SK-N-SH (cell line): ENCODE measurements at regions not wholly inside any gene's neighbourhood (a gene's known extent, or its start where the extent isn't known, plus 50 kb on each side); places are given as distances from the start of the nearest gene placed in this dataset.

Experiments used
- CTCF ChIA-PET: fragments of 300-600, 350-600 bp; formaldehyde crosslinking; extraction: SDS; loops from one replicate; lab custom pipeline; 2021; lab: Yijun Ruan, JAX
- POLR2A ChIA-PET: fragments of 350-600 bp; sonication (Branson Sonifier 250); formaldehyde crosslinking; extraction: SDS; loops from one replicate; lab custom pipeline; 2020; ENCODE audit warnings: antibody characterized with exemption, inconsistent platforms; lab: Yijun Ruan, JAX
- DNase-seq: peaks from one replicate; pipeline ENCODE4 v3.0.0; 2012
- H2AFZ ChIP-seq: fragments of 200-600 bp; sonication (generic); 2 replicates; pipeline ENCODE4 v1.8.1; 2016; ENCODE audit warnings: antibody characterized with exemption, mild to moderate bottlenecking, low read depth
- H3F3A ChIP-seq: fragments of 200-600 bp; sonication (generic); replicated peaks from 2 replicates; pipeline ENCODE3; 2016; ENCODE audit warnings: antibody characterized with exemption, mild to moderate bottlenecking; ENCODE audit not compliant: insufficient read depth
- H3K27ac ChIP-seq, 2 experiments: fragments of 200-500 bp in 1 of 2; fragments of 200-600 bp in 1 of 2; sonication (Bioruptor generic) in 1 of 2; sonication (generic), shearing (Covaris generic) in 1 of 2; 2 replicates each; pipeline versions ENCODE4 v1.5.1 to v1.6.1; 2014 to 2016; ENCODE audit warnings: low read depth in 2 of 2, inconsistent platforms in 1 of 2, low read length in 1 of 2, mild to moderate bottlenecking in 1 of 2, mixed read lengths in 1 of 2
- H3K27me3 ChIP-seq: fragments of 200-600 bp; sonication (generic), shearing (Covaris generic); 2 replicates; pipeline ENCODE4 v1.6.1; 2016; ENCODE audit warnings: mixed run types; ENCODE audit not compliant: insufficient read depth
- H3K36me3 ChIP-seq, 2 experiments: fragments of 200-500 bp in 1 of 2; fragments of 200-600 bp in 1 of 2; sonication (Bioruptor generic) in 1 of 2; sonication (generic) in 1 of 2; replicated peaks in 1 of 2; 2 replicates each; pipeline versions ENCODE3 to v1.5.1; 2014 to 2016; ENCODE audit warnings: low read length in 1 of 2, mild to moderate bottlenecking in 1 of 2; ENCODE audit not compliant: insufficient read depth in 2 of 2, control insufficient read depth in 1 of 2
- H3K4me1 ChIP-seq, 2 experiments: fragments of 200-500 bp in 1 of 2; fragments of 200-600 bp in 1 of 2; sonication (Bioruptor generic) in 1 of 2; sonication (generic), shearing (Covaris generic) in 1 of 2; 2 replicates each; pipeline versions ENCODE4 v1.5.1 to v1.6.1; 2014 to 2016; ENCODE audit warnings: low read depth in 1 of 2, low read length in 1 of 2, mixed run types in 1 of 2; ENCODE audit not compliant: insufficient read depth in 2 of 2, control insufficient read depth in 1 of 2
- H3K4me2 ChIP-seq: fragments of 200-600 bp; sonication (generic), shearing (Covaris generic); 2 replicates; pipeline ENCODE4 v1.6.1; 2017; ENCODE audit warnings: mixed run types
- H3K4me3 ChIP-seq, 2 experiments: fragments of 200-500 bp in 1 of 2; fragments of 200-600 bp in 1 of 2; sonication (Bioruptor generic) in 1 of 2; sonication (generic), shearing (Covaris generic) in 1 of 2; 2 replicates each; pipeline versions ENCODE4 v1.5.1 to v1.8.1; 2014 to 2016; ENCODE audit warnings: low read depth in 2 of 2, inconsistent platforms in 1 of 2, low read length in 1 of 2, mild to moderate bottlenecking in 1 of 2, mixed read lengths in 1 of 2, moderate library complexity in 1 of 2
- H3K79me2 ChIP-seq: fragments of 200-600 bp; sonication (generic); 2 replicates; pipeline ENCODE4 v1.8.1; 2017; ENCODE audit warnings: mild to moderate bottlenecking; ENCODE audit not compliant: insufficient read depth
- H3K9ac ChIP-seq: fragments of 200-600 bp; sonication (generic); 2 replicates; pipeline ENCODE4 v1.6.1; 2017; ENCODE audit warnings: mixed run types
- H3K9me2 ChIP-seq: fragments of 200-600 bp; sonication (generic); 2 replicates; pipeline ENCODE4 v1.6.1; 2017; ENCODE audit warnings: mixed run types
- H3K9me3 ChIP-seq: fragments of 200-600 bp; sonication (generic); 2 replicates; pipeline ENCODE4 v1.6.1; 2017; ENCODE audit warnings: mixed run types, mild to moderate bottlenecking, moderate library complexity
- H4K20me1 ChIP-seq: fragments of 200-600 bp; sonication (generic); 2 replicates; pipeline ENCODE4 v1.6.1; 2017; ENCODE audit warnings: mild to moderate bottlenecking, mixed run types; ENCODE audit not compliant: insufficient read depth
- ELF1 ChIP-seq: IDR thresholded peaks from 2 replicates; pipeline ENCODE4 v1.4.0; 2012
- EP300 ChIP-seq, 2 experiments: IDR thresholded peaks; 2 replicates each; pipeline versions ENCODE4 v1.4.0 to v1.6.1; 2012; ENCODE audit warnings: borderline replicate concordance in 1 of 2, low read depth in 1 of 2, low read length in 1 of 2
- EZH2phosphoT487 ChIP-seq: fragments of 200-600 bp; sonication (generic); IDR thresholded peaks from 2 replicates; pipeline ENCODE4 v1.6.1; 2017; ENCODE audit warnings: low read depth, mixed run types, mild to moderate bottlenecking, antibody characterized with exemption, moderate library complexity, borderline replicate concordance
- FOXJ3 ChIP-seq: sonication (generic); formaldehyde crosslinking; IDR thresholded peaks from 2 replicates; pipeline ENCODE4 v1.5.1; 2020; ENCODE audit warnings: mild to moderate bottlenecking, missing genetic modification reagents
- MEF2A ChIP-seq: IDR thresholded peaks from 2 replicates; pipeline ENCODE4 v1.4.0; 2012; ENCODE audit warnings: low read depth, borderline replicate concordance
- RAD21 ChIP-seq: IDR thresholded peaks from 2 replicates; pipeline ENCODE4 v1.6.1; 2012; ENCODE audit warnings: mild to moderate bottlenecking, low read length
- RXRA ChIP-seq: IDR thresholded peaks from 2 replicates; pipeline ENCODE4 v1.4.0; 2012; ENCODE audit warnings: low read depth, mild to moderate bottlenecking, borderline replicate concordance
- SIN3A ChIP-seq: IDR thresholded peaks from 2 replicates; pipeline ENCODE4 v1.6.1; 2012; ENCODE audit warnings: low read depth, mild to moderate bottlenecking, low read length, moderate library complexity, borderline replicate concordance
- TAF1 ChIP-seq: IDR thresholded peaks from 2 replicates; pipeline ENCODE4 v1.6.1; 2012; ENCODE audit warnings: low read depth, mild to moderate bottlenecking, low read length, moderate library complexity, borderline replicate concordance
- TEAD4 ChIP-seq: IDR thresholded peaks from 2 replicates; pipeline ENCODE4 v1.4.0; 2012; ENCODE audit warnings: mild to moderate bottlenecking, borderline replicate concordance; ENCODE audit not compliant: insufficient read depth
- WGBS: methylation state at CpG from one replicate; pipeline ENCODE4 v1.1.6; 2017; ENCODE audit warnings: low lambda C conversion rate; 5-methylcytosine and 5-hydroxymethylcytosine counted together
- TF ChIP-seq, protein P1 (sequence below): IDR thresholded peaks from 2 replicates; pipeline ENCODE4 v1.4.0; 2012; ENCODE audit warnings: low read depth, borderline replicate concordance
- TF ChIP-seq, protein P2 (sequence below): fragments of 150-350 bp; IDR thresholded peaks from 2 replicates; pipeline ENCODE4 v1.6.1; 2017; ENCODE audit warnings: antibody characterized with exemption, low read length, low read depth, borderline replicate concordance
- TF ChIP-seq, protein P3 (sequence below): fragments of 200-600 bp; sonication (generic); IDR thresholded peaks from 2 replicates; pipeline ENCODE4 v1.6.1; 2017; ENCODE audit warnings: antibody characterized with exemption, mild to moderate bottlenecking, moderate library complexity
- TF ChIP-seq, protein P4 (sequence below): IDR thresholded peaks from 2 replicates; pipeline ENCODE4 v1.4.0; 2012; ENCODE audit warnings: low read depth

DNA sequence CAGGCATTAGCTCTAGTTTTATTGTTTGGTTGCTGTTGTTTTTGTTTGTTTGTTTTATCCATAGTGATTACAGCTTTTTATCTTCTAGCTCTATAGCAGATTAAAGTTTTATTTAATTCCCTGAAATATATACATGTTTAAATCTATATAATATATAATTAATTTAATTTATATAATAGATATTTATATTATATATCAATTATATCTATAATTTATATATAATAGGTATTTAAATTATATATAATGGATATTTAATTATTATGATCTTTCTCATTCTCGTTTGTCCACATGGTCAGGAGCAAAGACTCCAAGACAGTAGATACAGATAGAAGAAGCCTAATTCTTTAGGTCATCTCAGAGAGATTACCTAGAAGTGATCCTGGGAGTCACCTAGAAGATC, 238.8 kb upstream of the GPR149 start:
- 8% methylated on average over 1 of the region's 1 CpG for WGBS
- Histone ChIP-seq H3K36me3 (no peaks in the 10 kb centered on the region), H2AFZ (no peak overlapping the region), H3K4me1 (no peaks in the 10 kb centered on the region), H3K9me2 (no peaks in the 10 kb centered on the region; the same call in 1 of the 2 replicates), H3K27me3 (no peaks in the 10 kb centered on the region), H3F3A (no peaks in the 10 kb centered on the region), H3K9me3 (no peaks in the 10 kb centered on the region), H3K79me2 (no peaks in the 10 kb centered on the region), H4K20me1 (no peaks in the 10 kb centered on the region), H3K9ac (no peak overlapping the region), H3K4me3 (no peak overlapping the region), H3K4me2 (no peak overlapping the region), H3K27ac (no peak overlapping the region)
- ChIA-PET POLR2A (no interaction called here), CTCF (no interaction called here)
- no peak for DNase-seq
- TF ChIP-seq ELF1 (no peak), TEAD4 (no peak), TAF1 (no peak), FOXJ3 (CRISPR knock-in tag) (no peak), RXRA (no peak), EP300 (IDR thresholded peaks at IDR 0.05; ENCODE audit: borderline replicate concordance in 1 of 2, low read depth in 1 of 2, low read length in 1 of 2) (no peak), MEF2A (no peak), RAD21 (no peak), SIN3A (no peak), EZH2phosphoT487 (no peak)
- TF ChIP-seq, protein P1, sequence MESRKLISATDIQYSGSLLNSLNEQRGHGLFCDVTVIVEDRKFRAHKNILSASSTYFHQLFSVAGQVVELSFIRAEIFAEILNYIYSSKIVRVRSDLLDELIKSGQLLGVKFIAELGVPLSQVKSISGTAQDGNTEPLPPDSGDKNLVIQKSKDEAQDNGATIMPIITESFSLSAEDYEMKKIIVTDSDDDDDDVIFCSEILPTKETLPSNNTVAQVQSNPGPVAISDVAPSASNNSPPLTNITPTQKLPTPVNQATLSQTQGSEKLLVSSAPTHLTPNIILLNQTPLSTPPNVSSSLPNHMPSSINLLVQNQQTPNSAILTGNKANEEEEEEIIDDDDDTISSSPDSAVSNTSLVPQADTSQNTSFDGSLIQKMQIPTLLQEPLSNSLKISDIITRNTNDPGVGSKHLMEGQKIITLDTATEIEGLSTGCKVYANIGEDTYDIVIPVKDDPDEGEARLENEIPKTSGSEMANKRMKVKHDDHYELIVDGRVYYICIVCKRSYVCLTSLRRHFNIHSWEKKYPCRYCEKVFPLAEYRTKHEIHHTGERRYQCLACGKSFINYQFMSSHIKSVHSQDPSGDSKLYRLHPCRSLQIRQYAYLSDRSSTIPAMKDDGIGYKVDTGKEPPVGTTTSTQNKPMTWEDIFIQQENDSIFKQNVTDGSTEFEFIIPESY: no peak
- TF ChIP-seq, protein P2, sequence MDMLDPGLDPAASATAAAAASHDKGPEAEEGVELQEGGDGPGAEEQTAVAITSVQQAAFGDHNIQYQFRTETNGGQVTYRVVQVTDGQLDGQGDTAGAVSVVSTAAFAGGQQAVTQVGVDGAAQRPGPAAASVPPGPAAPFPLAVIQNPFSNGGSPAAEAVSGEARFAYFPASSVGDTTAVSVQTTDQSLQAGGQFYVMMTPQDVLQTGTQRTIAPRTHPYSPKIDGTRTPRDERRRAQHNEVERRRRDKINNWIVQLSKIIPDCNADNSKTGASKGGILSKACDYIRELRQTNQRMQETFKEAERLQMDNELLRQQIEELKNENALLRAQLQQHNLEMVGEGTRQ: no peak
- TF ChIP-seq, protein P3, sequence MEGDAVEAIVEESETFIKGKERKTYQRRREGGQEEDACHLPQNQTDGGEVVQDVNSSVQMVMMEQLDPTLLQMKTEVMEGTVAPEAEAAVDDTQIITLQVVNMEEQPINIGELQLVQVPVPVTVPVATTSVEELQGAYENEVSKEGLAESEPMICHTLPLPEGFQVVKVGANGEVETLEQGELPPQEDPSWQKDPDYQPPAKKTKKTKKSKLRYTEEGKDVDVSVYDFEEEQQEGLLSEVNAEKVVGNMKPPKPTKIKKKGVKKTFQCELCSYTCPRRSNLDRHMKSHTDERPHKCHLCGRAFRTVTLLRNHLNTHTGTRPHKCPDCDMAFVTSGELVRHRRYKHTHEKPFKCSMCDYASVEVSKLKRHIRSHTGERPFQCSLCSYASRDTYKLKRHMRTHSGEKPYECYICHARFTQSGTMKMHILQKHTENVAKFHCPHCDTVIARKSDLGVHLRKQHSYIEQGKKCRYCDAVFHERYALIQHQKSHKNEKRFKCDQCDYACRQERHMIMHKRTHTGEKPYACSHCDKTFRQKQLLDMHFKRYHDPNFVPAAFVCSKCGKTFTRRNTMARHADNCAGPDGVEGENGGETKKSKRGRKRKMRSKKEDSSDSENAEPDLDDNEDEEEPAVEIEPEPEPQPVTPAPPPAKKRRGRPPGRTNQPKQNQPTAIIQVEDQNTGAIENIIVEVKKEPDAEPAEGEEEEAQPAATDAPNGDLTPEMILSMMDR: no peak
- TF ChIP-seq, protein P4, sequence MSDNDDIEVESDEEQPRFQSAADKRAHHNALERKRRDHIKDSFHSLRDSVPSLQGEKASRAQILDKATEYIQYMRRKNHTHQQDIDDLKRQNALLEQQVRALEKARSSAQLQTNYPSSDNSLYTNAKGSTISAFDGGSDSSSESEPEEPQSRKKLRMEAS: no peak
